Keratinocyte (primary cell): ENCODE measurements at regions not wholly inside any gene's neighbourhood (a gene's known extent, or its start where the extent isn't known, plus 50 kb on each side); places are given as distances from the start of the nearest gene placed in this dataset.

Experiments
- DNase-seq: peaks from one replicate; pipeline ENCODE4 v3.0.0-alpha.2; 2011; ENCODE audit warnings: low read depth, missing footprints, low spot score
- FAIRE-seq: peaks from 2 replicates; lab custom pipeline; 2011; peaks lifted over from hg19 to GRCh38; lab: Jason Lieb, UNC
- H2AFZ ChIP-seq: 2 replicates; pipeline ENCODE4 v1.6.0; 2012; ENCODE audit warnings: low read length, control low read depth, inconsistent platforms; ENCODE audit not compliant: control insufficient read depth
- H3K27ac ChIP-seq: 2 replicates; pipeline ENCODE4 v1.5.1; 2011; ENCODE audit warnings: low read length; ENCODE audit not compliant: control insufficient read depth, insufficient read depth
- H3K27me3 ChIP-seq: 3 replicates; pipeline ENCODE4 v1.6.0; 2011; ENCODE audit warnings: low read length; ENCODE audit not compliant: control insufficient read depth, insufficient read depth; ENCODE audit errors: extremely low read depth
- H3K36me3 ChIP-seq, 2 experiments: 2 replicates in 1 of 2; 3 replicates in 1 of 2; pipeline ENCODE4 v1.5.1; 2011; ENCODE audit warnings: low read length in 2 of 2, mild to moderate bottlenecking in 1 of 2; ENCODE audit not compliant: control insufficient read depth in 2 of 2, insufficient read depth in 2 of 2; ENCODE audit errors: extremely low read depth in 1 of 2
- H3K4me1 ChIP-seq: 3 replicates; pipeline ENCODE4 v1.5.1; 2011; ENCODE audit warnings: low read length; ENCODE audit not compliant: control insufficient read depth, insufficient read depth; ENCODE audit errors: extremely low read depth
- H3K4me2 ChIP-seq: 3 replicates; pipeline ENCODE4 v1.6.0; 2011; ENCODE audit warnings: low read depth, low read length; ENCODE audit not compliant: control insufficient read depth, insufficient read depth; ENCODE audit errors: extremely low read depth
- H3K4me3 ChIP-seq, 3 experiments: fragments of 200-600 bp in 1 of 3; sonication (generic) in 1 of 3; 2 replicates in 2 of 3; 3 replicates in 1 of 3; pipeline ENCODE4 v1.5.1; 2011 to 2016; ENCODE audit warnings: low read length in 3 of 3, mild to moderate bottlenecking in 3 of 3, control low read depth in 2 of 3, inconsistent platforms in 1 of 3, low read depth in 1 of 3, mixed read lengths in 1 of 3, mixed run types in 1 of 3, moderate library complexity in 1 of 3; ENCODE audit not compliant: control insufficient read depth in 2 of 3, insufficient read depth in 2 of 3; ENCODE audit errors: extremely low read depth in 1 of 3
- H3K79me2 ChIP-seq: 2 replicates; pipeline ENCODE4 v1.6.0; 2012; ENCODE audit warnings: low read length; ENCODE audit not compliant: control insufficient read depth, insufficient read depth
- H3K9ac ChIP-seq: 3 replicates; pipeline ENCODE4 v1.6.0; 2011; ENCODE audit warnings: low read length; ENCODE audit not compliant: control insufficient read depth, insufficient read depth; ENCODE audit errors: extremely low read depth
- H3K9me1 ChIP-seq: 3 replicates; pipeline ENCODE4 v1.6.0; 2011; ENCODE audit warnings: low read length; ENCODE audit not compliant: control insufficient read depth, insufficient read depth; ENCODE audit errors: extremely low read depth
- H3K9me3 ChIP-seq: 2 replicates; pipeline ENCODE4 v1.5.1; 2012; ENCODE audit warnings: low read depth, low read length; ENCODE audit not compliant: control insufficient read depth
- H4K20me1 ChIP-seq: 3 replicates; pipeline ENCODE4 v1.6.0; 2011; ENCODE audit warnings: low read length; ENCODE audit not compliant: control insufficient read depth, insufficient read depth; ENCODE audit errors: extremely low read depth
- EZH2 ChIP-seq: IDR thresholded peaks from one replicate; pipeline ENCODE4 v1.6.1; 2012; ENCODE audit warnings: inconsistent platforms, mild to moderate bottlenecking, low read length, moderate library complexity
- dilution Hi-C: fragments of 300-500 bp; cut with MboI; formaldehyde crosslinking; loops from one replicate; pipeline ENCODE4 v1.7.0; 2020; ENCODE audit warnings: low sequenced_read_pairs; ENCODE audit not compliant: extremely low pct_ligation_motif_present
- TF ChIP-seq, protein P1 (sequence below), 3 experiments: IDR thresholded peaks in 1 of 3; conservative IDR thresholded peaks in 1 of 3; optimal IDR thresholded peaks in 1 of 3; 2 replicates in 2 of 3; 3 replicates in 1 of 3; pipeline versions ENCODE3 to v1.5.1; 2011; ENCODE audit warnings: low read length in 3 of 3, mild to moderate bottlenecking in 3 of 3, moderate library complexity in 2 of 3, control low read depth in 1 of 3, inconsistent platforms in 1 of 3; ENCODE audit not compliant: insufficient read depth in 2 of 3; ENCODE audit errors: extremely low read depth in 1 of 3

DNA sequence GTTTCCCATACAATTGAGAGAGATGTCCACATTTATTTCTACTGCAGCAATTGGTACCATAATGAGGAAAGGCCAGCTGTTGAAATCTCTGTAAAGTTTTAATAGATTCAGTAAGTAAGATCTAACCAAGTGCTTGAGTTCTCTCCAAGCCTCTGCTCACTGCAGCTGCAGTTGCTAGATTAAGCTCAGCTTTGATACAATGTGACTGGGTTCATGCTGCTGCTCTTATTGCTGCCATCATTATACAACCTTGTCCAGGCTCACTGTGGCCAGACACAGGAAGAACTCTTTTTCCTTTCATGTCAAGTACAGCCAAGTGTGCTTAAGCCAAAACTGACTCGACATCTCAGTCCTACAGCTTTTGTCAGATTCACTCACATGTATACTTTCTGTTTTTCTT is 423.5 kb downstream of the GJA1 start:
- Histone ChIP-seq H3K79me2 (no peaks in the 10 kb centered on the region), H4K20me1 (no peaks in the 10 kb centered on the region), H3K4me3 (no peak overlapping the region), H3K9ac (no peak overlapping the region), H3K27ac (no peak overlapping the region), H3K4me2 (no peak overlapping the region), H3K27me3 (no peaks in the 10 kb centered on the region), H3K4me1 (no peaks in the 10 kb centered on the region), H3K9me3 (no peaks in the 10 kb centered on the region), H3K36me3 (no peaks in the 10 kb centered on the region), H2AFZ (no peak overlapping the region), H3K9me1 (no peaks in the 10 kb centered on the region)
- dilution Hi-C loops: no loop called here
- TF ChIP-seq, protein P1, sequence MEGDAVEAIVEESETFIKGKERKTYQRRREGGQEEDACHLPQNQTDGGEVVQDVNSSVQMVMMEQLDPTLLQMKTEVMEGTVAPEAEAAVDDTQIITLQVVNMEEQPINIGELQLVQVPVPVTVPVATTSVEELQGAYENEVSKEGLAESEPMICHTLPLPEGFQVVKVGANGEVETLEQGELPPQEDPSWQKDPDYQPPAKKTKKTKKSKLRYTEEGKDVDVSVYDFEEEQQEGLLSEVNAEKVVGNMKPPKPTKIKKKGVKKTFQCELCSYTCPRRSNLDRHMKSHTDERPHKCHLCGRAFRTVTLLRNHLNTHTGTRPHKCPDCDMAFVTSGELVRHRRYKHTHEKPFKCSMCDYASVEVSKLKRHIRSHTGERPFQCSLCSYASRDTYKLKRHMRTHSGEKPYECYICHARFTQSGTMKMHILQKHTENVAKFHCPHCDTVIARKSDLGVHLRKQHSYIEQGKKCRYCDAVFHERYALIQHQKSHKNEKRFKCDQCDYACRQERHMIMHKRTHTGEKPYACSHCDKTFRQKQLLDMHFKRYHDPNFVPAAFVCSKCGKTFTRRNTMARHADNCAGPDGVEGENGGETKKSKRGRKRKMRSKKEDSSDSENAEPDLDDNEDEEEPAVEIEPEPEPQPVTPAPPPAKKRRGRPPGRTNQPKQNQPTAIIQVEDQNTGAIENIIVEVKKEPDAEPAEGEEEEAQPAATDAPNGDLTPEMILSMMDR (optimal IDR thresholded peaks at IDR 0.05 in 1 of 3, IDR thresholded peaks at IDR 0.05 in 1 of 3, conservative IDR thresholded peaks at IDR 0.05 in 1 of 3; ENCODE audit: extremely low read depth in 1 of 3, insufficient read depth in 2 of 3, low read length in 3 of 3): no peak
- DNase-seq (no peak), FAIRE-seq (no peak)

DNA sequence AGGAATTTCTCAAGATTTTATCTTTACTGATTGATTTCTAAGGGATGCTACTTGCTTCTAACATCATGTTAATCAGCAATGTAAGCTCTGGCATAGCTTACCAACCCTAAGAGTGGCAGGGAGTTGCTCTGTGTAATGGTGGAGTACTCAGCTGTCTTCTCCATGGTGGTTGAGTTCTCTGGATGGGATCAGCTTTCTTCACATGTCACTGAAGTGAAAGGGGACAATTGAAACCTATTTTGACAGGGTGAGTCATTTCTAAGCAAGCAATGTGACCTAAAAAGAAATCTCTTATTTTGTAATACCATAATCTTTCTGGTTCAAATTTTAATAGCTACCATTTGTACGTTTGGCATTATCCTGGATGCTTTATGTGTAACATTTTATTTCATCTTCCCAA is 430.4 kb downstream of the GJA1 start:
- TF ChIP-seq EZH2: no peak
- TF ChIP-seq, protein P1 (optimal IDR thresholded peaks at IDR 0.05 in 1 of 3, IDR thresholded peaks at IDR 0.05 in 1 of 3, conservative IDR thresholded peaks at IDR 0.05 in 1 of 3; ENCODE audit: extremely low read depth in 1 of 3, insufficient read depth in 2 of 3, low read length in 3 of 3): no peak
- H3K4me3 ChIP-seq: no peak overlapping the region
- FAIRE-seq: no peak
- no peaks in the 10 kb centered on the region for H3K79me2 ChIP-seq
- H4K20me1 ChIP-seq: no peaks in the 10 kb centered on the region
- no peaks in the 10 kb centered on the region for H3K27me3 ChIP-seq
- H3K4me2 ChIP-seq: no peak overlapping the region
- no peak overlapping the region for H3K9ac ChIP-seq
- H2AFZ ChIP-seq: no peak overlapping the region
- dilution Hi-C loops: no loop called here
- H3K36me3 ChIP-seq: no peaks in the 10 kb centered on the region
- H3K27ac ChIP-seq: no peak overlapping the region
- no peaks in the 10 kb centered on the region for H3K9me1 ChIP-seq
- no peaks in the 10 kb centered on the region for H3K9me3 ChIP-seq
- no peak for DNase-seq
- no peaks in the 10 kb centered on the region for H3K4me1 ChIP-seq
